NCI-H526 treated with DMSO at 0.1 percent for 48 hours (cell line): ENCODE measurements at regions not wholly inside any gene's neighbourhood (a gene's known extent, or its start where the extent isn't known, plus 50 kb on each side); places are given as distances from the start of the nearest gene placed in this dataset.
A peak's percentile ranks its signal among the peaks of the same experiment; 100 is the strongest.
"Not testable (repeated sequence)": the region's sequence is repeated elsewhere in the genome, so short reads cannot be mapped to it uniquely, and the experiment has no call there.

Source experiments
- DNase-seq: peaks from one replicate; lab custom pipeline; 2025; lab: John Stamatoyannopoulos, UW

- DNase-seq = no peak
These were observed 57.7 kb downstream of the RAD51AP2 start for GRCh38 chr2:17460371-17461086.

- DNase-seq = no peak
These were observed 62.9 kb downstream of the RAD51AP2 start for GRCh38 chr2:17455343-17455742.

GRCh38 chr2:17446191-17446590 is 72.0 kb downstream of the RAD51AP2 start:
- DNase-seq = not testable (repeated sequence)

- no peak for DNase-seq
These were observed 72.5 kb downstream of the RAD51AP2 start for GRCh38 chr2:17445744-17446143.

GRCh38 chr2:17442334-17442733 is 75.9 kb downstream of the RAD51AP2 start:
- DNase-seq = no peak

GRCh38 chr2:17441790-17442189 is 76.5 kb downstream of the RAD51AP2 start:
- DNase-seq = no peak

- no peak for DNase-seq
These were observed 77.0 kb downstream of the RAD51AP2 start for GRCh38 chr2:17441055-17441771.

- no peak for DNase-seq
These were observed 87.9 kb downstream of the RAD51AP2 start for GRCh38 chr2:17430326-17430725.

- DNase-seq = no peak
These were observed 89.1 kb downstream of the RAD51AP2 start for GRCh38 chr2:17429130-17429529.

GRCh38 chr2:17427401-17427800 is 90.8 kb downstream of the RAD51AP2 start:
- DNase-seq = no peak

- no peak for DNase-seq
These were observed 91.5 kb downstream of the RAD51AP2 start for GRCh38 chr2:17426743-17427142.

GRCh38 chr2:17422061-17422460 is 96.2 kb downstream of the RAD51AP2 start:
- no peak for DNase-seq

GRCh38 chr2:17416884-17417391 is 101.3 kb downstream of the RAD51AP2 start:
- DNase-seq = no peak

- no peak for DNase-seq
These were observed 105.2 kb downstream of the RAD51AP2 start for GRCh38 chr2:17413036-17413435.

- DNase-seq = no peak
These were observed 117.1 kb downstream of the RAD51AP2 start for GRCh38 chr2:17401096-17401495.

- DNase-seq = no peak
These were observed 119.5 kb downstream of the RAD51AP2 start for GRCh38 chr2:17398770-17399169.

GRCh38 chr2:17388798-17389197 is 129.4 kb downstream of the RAD51AP2 start:
- DNase-seq = no peak

GRCh38 chr2:17387591-17387990 is 130.6 kb downstream of the RAD51AP2 start:
- no peak for DNase-seq

- no peak for DNase-seq
These were observed 131.5 kb downstream of the RAD51AP2 start for GRCh38 chr2:17386771-17387170.

- DNase-seq = no peak
These were observed 138.2 kb downstream of the RAD51AP2 start for GRCh38 chr2:17380003-17380402.

- DNase-seq = peak; percentile 65
These were observed 143.0 kb downstream of the RAD51AP2 start for GRCh38 chr2:17375262-17375661.

GRCh38 chr2:17373741-17374140 is 144.5 kb downstream of the RAD51AP2 start:
- DNase-seq = no peak

GRCh38 chr2:17373041-17373440 is 145.2 kb downstream of the RAD51AP2 start:
- DNase-seq = no peak
